ENCODE measurements at regions not wholly inside any gene's neighbourhood (a gene's known extent, or its start where the extent isn't known, plus 50 kb on each side); places are given as distances from the start of the nearest gene placed in this dataset.
"Not testable (repeated sequence)": the region's sequence is repeated elsewhere in the genome, so short reads cannot be mapped to it uniquely, and the experiment has no call there.

- no peak for DNase-seq
These were observed 162.4 kb downstream of the DDX1 start for GRCh38 chr2:15753811-15754702.

DNA sequence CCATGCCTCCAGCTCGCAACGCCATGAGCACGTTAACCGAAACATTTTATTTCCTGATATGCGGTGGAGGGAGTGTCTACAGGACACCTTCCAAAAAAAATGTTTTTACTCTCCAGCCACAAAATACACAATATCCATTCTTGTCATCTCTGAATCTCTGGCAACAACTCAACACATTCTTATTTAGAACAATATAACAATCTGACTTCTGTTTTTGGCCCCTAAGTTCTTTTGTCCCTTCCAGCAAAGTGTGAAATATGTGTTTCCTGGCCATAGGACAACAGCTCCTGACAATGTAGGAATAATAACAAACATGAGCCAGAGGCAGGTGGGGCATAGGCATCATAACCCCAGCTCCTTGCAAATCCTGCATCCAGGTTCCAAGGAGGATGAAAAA is 163.0 kb downstream of the DDX1 start:
- DNase-seq, result no peak

- DNase-seq, result no peak
These were observed 163.9 kb downstream of the DDX1 start for GRCh38 chr2:15755528-15755927.

GRCh38 chr2:15756011-15756550 is 164.4 kb downstream of the DDX1 start:
- DNase-seq, result no peak

- DNase-seq, result no peak
These were observed 165.5 kb downstream of the DDX1 start for GRCh38 chr2:15756882-15757819.

GRCh38 chr2:15757820-15758586 is 166.3 kb downstream of the DDX1 start:
- DNase-seq, result no peak

GRCh38 chr2:15758848-15759247 is 167.2 kb downstream of the DDX1 start:
- no peak for DNase-seq

DNA sequence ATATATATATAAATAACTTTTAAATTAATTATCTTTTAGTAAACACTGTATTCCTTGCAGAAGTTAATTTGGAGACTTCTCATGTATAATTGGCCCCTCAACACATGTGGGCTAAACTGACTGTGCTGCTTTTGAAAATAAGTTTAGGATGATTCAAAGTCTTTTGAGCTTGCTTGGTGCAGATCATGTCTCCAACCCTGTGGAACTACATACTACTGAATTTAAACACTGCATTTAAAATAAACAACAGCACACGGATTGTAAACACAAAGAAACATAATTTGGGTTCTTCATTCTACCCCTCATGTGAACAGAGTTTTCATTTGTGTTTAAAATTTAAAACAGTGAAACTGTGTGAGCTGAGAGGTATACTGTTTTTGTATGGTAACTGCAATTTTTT is 167.7 kb downstream of the DDX1 start:
- no peak for DNase-seq

- not testable (repeated sequence) for DNase-seq
These were observed 168.1 kb downstream of the DDX1 start for GRCh38 chr2:15759791-15760190.

DNA sequence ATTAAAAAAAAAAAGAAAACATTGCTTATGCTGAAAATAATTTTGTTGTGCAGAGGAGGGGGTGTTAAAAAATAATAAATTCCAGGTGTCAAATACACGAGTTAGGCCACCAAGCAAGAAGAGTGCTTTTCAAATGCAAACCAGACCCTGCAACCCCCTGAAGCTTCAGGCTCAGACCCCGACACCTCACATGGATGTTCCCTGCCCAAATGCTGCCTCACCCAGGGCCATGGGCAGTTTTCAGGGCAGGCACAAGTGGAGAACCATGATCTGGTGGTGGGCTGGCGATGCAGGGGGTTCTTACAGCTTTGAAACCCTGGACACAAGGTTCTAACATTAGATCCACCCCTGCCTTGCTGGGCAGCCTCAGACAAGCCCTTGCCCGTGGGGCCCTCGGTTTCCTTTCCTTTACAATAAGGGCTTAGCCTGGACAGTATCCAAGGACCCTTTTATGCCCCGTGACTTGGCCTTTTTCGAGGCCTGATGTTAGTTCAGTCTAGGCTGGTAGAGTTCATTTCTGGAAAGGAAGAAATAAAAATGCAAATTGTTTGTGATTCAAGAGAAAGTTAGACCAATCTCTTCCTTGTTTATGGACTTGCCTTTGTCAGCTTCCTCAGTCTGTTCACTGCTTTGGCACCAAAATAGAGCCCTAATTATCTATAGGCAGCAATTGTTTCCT is 168.7 kb downstream of the DDX1 start:
- no peak for DNase-seq

DNA sequence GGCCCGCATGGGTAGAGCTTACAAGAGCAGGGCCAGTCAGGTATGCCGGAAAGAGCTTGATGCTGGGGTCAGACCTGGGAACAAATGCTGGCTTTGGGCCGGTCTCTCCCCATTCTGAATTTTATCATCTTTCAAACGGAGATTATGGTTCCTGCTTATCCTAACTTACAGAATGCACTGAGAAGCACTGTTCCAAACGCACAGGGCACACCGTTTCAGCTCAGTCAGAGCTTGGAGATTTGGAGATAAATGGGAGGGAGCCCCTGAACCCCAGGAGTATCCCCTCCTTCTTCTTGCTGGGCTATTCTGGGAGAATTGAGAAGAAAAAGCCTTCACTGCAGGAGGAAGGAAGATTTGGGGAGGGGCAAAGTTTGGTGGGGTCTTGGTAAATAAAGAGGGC is 169.4 kb downstream of the DDX1 start:
- DNase-seq, result no peak

DNA sequence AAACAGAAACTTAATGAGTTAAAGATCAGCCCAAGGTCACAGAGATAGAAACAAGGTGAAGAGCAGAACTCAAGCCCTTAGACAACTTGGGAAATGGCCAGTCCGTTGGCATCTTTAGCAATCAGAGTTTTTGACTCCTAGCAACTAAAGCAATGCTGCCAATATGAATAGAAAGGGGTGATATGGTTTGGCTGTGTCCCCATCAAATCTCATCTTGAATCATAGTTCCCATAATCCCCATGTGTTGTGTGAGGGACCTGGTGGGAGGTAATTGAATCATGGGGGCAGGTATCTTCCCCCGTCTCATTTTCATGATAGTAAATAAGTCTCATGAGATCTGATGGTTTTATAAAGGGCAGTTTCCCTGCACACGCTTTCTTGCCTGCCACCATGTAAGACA is 170.2 kb downstream of the DDX1 start:
- DNase-seq, result no peak

- no peak for DNase-seq
These were observed 170.8 kb downstream of the DDX1 start for GRCh38 chr2:15762449-15762848.

GRCh38 chr2:15763106-15763821 is 171.6 kb downstream of the DDX1 start:
- no peak for DNase-seq

GRCh38 chr2:15763822-15764682 is 172.4 kb downstream of the DDX1 start:
- DNase-seq, result no peak

- no peak for DNase-seq
These were observed 173.0 kb downstream of the DDX1 start for GRCh38 chr2:15764683-15765011.

GRCh38 chr2:15765211-15765610 is 173.5 kb downstream of the DDX1 start:
- no peak for DNase-seq

- DNase-seq, result no peak
These were observed 174.1 kb downstream of the DDX1 start for GRCh38 chr2:15765686-15766302.

DNA sequence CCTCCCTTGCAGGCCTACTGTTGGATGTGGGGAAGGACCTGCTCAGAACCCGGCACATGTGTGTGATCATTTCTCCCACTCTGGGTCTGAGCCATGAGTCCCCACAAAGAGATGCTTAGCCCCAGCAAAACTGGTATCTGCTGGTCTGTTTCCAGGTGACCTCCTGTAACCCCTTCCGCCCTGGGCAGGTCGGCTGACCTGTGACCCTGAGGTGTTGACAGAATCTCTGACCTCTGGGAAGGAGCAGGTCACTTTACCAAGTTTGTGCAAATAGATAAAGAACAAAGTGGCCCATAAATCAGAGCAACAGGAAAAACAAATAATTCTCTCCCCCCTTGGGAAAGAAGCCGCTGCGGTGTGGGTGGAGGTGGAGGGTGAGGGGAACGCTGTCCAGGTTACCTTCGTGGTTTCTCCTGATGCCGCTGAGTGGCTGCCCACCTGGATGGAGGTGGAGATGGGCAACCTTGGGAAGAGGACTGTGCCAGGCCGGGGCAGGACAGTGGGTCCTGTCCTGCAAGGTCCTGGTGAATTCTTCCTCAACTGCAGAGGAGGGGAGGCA is 174.0 kb upstream of the MYCN start:
- DNase-seq, result no peak
